Vagina (tissue), 2 donors: ENCODE measurements at regions not wholly inside any gene's neighbourhood (a gene's known extent, or its start where the extent isn't known, plus 50 kb on each side); places are given as distances from the start of the nearest gene placed in this dataset.

ENCODE experiments used
- DNase-seq, 2 donors: peaks; one replicate each; pipeline ENCODE4 v3.0.0-alpha.2; 2017; ENCODE audit errors: extremely low spot score in 2 of 2
- H3K27ac ChIP-seq: fragments of 200-600 bp; sonication (generic); one replicate; pipeline ENCODE4 v1.5.1; 2019
- H3K27me3 ChIP-seq: fragments of 200-600 bp; sonication (generic); one replicate; pipeline ENCODE4 v1.5.1; 2019
- H3K36me3 ChIP-seq, 2 donors: fragments of 200-600 bp; sonication (generic); one replicate each; pipeline ENCODE4 v1.5.1; 2017 to 2019
- H3K4me1 ChIP-seq: fragments of 200-600 bp; sonication (generic); one replicate; pipeline ENCODE4 v1.5.1; 2019
- H3K4me3 ChIP-seq, 2 donors: fragments of 200-600 bp; sonication (generic); 1 replicate in 1 of 2; 2 replicates in 1 of 2; pipeline ENCODE4 v1.5.1; 2016 to 2019
- H3K9me3 ChIP-seq: fragments of 200-600 bp; sonication (generic); one replicate; pipeline ENCODE4 v1.5.1; 2019
- CTCF ChIP-seq, 3 experiments: fragments of 450-650 bp in 2 of 3; fragments of 200-600 bp in 1 of 3; sonication (generic) in 1 of 3; IDR thresholded peaks; one replicate each; pipeline ENCODE4 v1.5.1; 2017 to 2019; ENCODE audit warnings: antibody characterized with exemption in 3 of 3, mild to moderate bottlenecking in 2 of 3, moderate library complexity in 2 of 3
- POLR2A ChIP-seq, 2 donors: fragments of 450-650 bp; IDR thresholded peaks; one replicate each; pipeline ENCODE4 v1.6.1; 2017; ENCODE audit warnings: antibody characterized with exemption in 2 of 2, mild to moderate bottlenecking in 2 of 2, moderate library complexity in 2 of 2
- POLR2AphosphoS5 ChIP-seq, 2 donors: sonication (generic); formaldehyde crosslinking; IDR thresholded peaks; one replicate each; pipeline ENCODE4 v1.9.0; 2017; ENCODE audit warnings: antibody characterized with exemption in 2 of 2, mild to moderate bottlenecking in 2 of 2, low read depth in 1 of 2; ENCODE audit not compliant: insufficient read depth in 1 of 2
- intact Hi-C: fragments of 100-400 bp; cut with DNase I; formaldehyde crosslinking; loops from one replicate; pipeline ENCODE4 v1.15.1; 2023

GRCh38 chrX:11998944-11999343, 139.3 kb upstream of the FRMPD4 start:
- Histone ChIP-seq H3K27ac (no peak overlapping the region), H3K9me3 (no peaks in the 10 kb centered on the region), H3K36me3 (no peaks in the 10 kb centered on the region), H3K4me3 (no peak overlapping the region), H3K4me1 (no peaks in the 10 kb centered on the region), H3K27me3 (no peaks in the 10 kb centered on the region)
- DNase-seq = no peak
- no peak for TF ChIP-seq POLR2A (IDR thresholded peaks at IDR 0.05)
- no peak for TF ChIP-seq POLR2AphosphoS5 (IDR thresholded peaks at IDR 0.05; ENCODE audit: insufficient read depth in 1 of 2, low read depth in 1 of 2)
- TF ChIP-seq CTCF (IDR thresholded peaks at IDR 0.05) = no peak
- intact Hi-C loops = no loop called here

GRCh38 chrX:12002876-12003275, 135.4 kb upstream of the FRMPD4 start:
- intact Hi-C loops = no loop called here
- no peaks in the 10 kb centered on the region for H3K4me1 ChIP-seq
- no peak for TF ChIP-seq POLR2AphosphoS5 (IDR thresholded peaks at IDR 0.05; ENCODE audit: insufficient read depth in 1 of 2, low read depth in 1 of 2)
- no peak for TF ChIP-seq CTCF (IDR thresholded peaks at IDR 0.05)
- no peak for TF ChIP-seq POLR2A (IDR thresholded peaks at IDR 0.05)
- no peaks in the 10 kb centered on the region for H3K36me3 ChIP-seq
- H3K4me3 ChIP-seq = no peak overlapping the region
- no peak overlapping the region for H3K27ac ChIP-seq
- no peaks in the 10 kb centered on the region for H3K9me3 ChIP-seq
- no peaks in the 10 kb centered on the region for H3K27me3 ChIP-seq
- DNase-seq = no peak

GRCh38 chrX:12007881-12008280, 130.4 kb upstream of the FRMPD4 start:
- no peaks in the 10 kb centered on the region for H3K27me3 ChIP-seq
- no peak overlapping the region for H3K4me3 ChIP-seq
- H3K9me3 ChIP-seq = no peaks in the 10 kb centered on the region
- H3K27ac ChIP-seq = no peak overlapping the region
- H3K4me1 ChIP-seq = no peaks in the 10 kb centered on the region
- DNase-seq = no peak
- TF ChIP-seq CTCF (IDR thresholded peaks at IDR 0.05) = no peak
- TF ChIP-seq POLR2A (IDR thresholded peaks at IDR 0.05) = no peak
- no peak for TF ChIP-seq POLR2AphosphoS5 (IDR thresholded peaks at IDR 0.05; ENCODE audit: insufficient read depth in 1 of 2, low read depth in 1 of 2)
- intact Hi-C loops = no loop called here
- no peaks in the 10 kb centered on the region for H3K36me3 ChIP-seq

- Histone ChIP-seq H3K36me3 (no peaks in the 10 kb centered on the region), H3K4me1 (no peaks in the 10 kb centered on the region), H3K27me3 (no peaks in the 10 kb centered on the region), H3K9me3 (no peaks in the 10 kb centered on the region), H3K4me3 (no peak overlapping the region), H3K27ac (no peak overlapping the region)
- DNase-seq = no peak
- no peak for TF ChIP-seq CTCF (IDR thresholded peaks at IDR 0.05)
- TF ChIP-seq POLR2A (IDR thresholded peaks at IDR 0.05) = no peak
- no peak for TF ChIP-seq POLR2AphosphoS5 (IDR thresholded peaks at IDR 0.05; ENCODE audit: insufficient read depth in 1 of 2, low read depth in 1 of 2)
- intact Hi-C loops = loop anchor here (10.0 kb wide), 1 partner anchor 1966 kb away; no protein-coding TSS in a partner anchor
These were observed 127.8 kb upstream of the FRMPD4 start for GRCh38 chrX:12010436-12010835.

GRCh38 chrX:12011075-12011474, 127.2 kb upstream of the FRMPD4 start:
- Histone ChIP-seq H3K36me3 (no peaks in the 10 kb centered on the region), H3K4me3 (no peak overlapping the region), H3K9me3 (no peaks in the 10 kb centered on the region), H3K27me3 (no peaks in the 10 kb centered on the region), H3K4me1 (no peaks in the 10 kb centered on the region), H3K27ac (no peak overlapping the region)
- intact Hi-C loops = loop anchor here (10.0 kb wide), 1 partner anchor 1966 kb away; no protein-coding TSS in a partner anchor
- TF ChIP-seq POLR2A (IDR thresholded peaks at IDR 0.05) = no peak
- TF ChIP-seq POLR2AphosphoS5 (IDR thresholded peaks at IDR 0.05; ENCODE audit: insufficient read depth in 1 of 2, low read depth in 1 of 2) = no peak
- TF ChIP-seq CTCF (IDR thresholded peaks at IDR 0.05) = no peak
- no peak for DNase-seq
